WERI-Rb-1 (cell line): ENCODE measurements at regions not wholly inside any gene's neighbourhood (a gene's known extent, or its start where the extent isn't known, plus 50 kb on each side); places are given as distances from the start of the nearest gene placed in this dataset.
"Not testable (repeated sequence)": the region's sequence is repeated elsewhere in the genome, so short reads cannot be mapped to it uniquely, and the experiment has no call there.

Experiments
- DNase-seq: peaks from one replicate; pipeline ENCODE4 v3.0.0-alpha.2; 2020
- H3K27ac ChIP-seq: fragments of 250-450 bp; sonication (Bioruptor Pico); 2 replicates; pipeline ENCODE4 v1.5.1; 2020; ENCODE audit warnings: mild to moderate bottlenecking, moderate library complexity
- H3K27me3 ChIP-seq: fragments of 250-450 bp; sonication (Bioruptor Pico); 2 replicates; pipeline ENCODE4 v1.5.1; 2021; ENCODE audit warnings: mild to moderate bottlenecking, low read depth, moderate library complexity; ENCODE audit not compliant: insufficient read depth, severe bottlenecking
- H3K36me3 ChIP-seq: fragments of 250-450 bp; sonication (Bioruptor Pico); 2 replicates; pipeline ENCODE4 v1.5.1; 2020; ENCODE audit warnings: mild to moderate bottlenecking, moderate library complexity
- H3K4me3 ChIP-seq: 2 replicates; pipeline ENCODE4 v1.5.1; 2011; ENCODE audit warnings: low read depth, mild to moderate bottlenecking, control low read depth, low read length
- H3K9me3 ChIP-seq: fragments of 250-450 bp; sonication (Bioruptor Pico); 2 replicates; pipeline ENCODE4 v1.5.1; 2021; ENCODE audit warnings: mild to moderate bottlenecking, moderate library complexity; ENCODE audit not compliant: severe bottlenecking
- TF ChIP-seq, protein P1 (sequence below): IDR thresholded peaks from 2 replicates; pipeline ENCODE4 v1.5.1; 2011; ENCODE audit warnings: low read depth, mild to moderate bottlenecking, control low read depth, inconsistent platforms, low read length

DNA sequence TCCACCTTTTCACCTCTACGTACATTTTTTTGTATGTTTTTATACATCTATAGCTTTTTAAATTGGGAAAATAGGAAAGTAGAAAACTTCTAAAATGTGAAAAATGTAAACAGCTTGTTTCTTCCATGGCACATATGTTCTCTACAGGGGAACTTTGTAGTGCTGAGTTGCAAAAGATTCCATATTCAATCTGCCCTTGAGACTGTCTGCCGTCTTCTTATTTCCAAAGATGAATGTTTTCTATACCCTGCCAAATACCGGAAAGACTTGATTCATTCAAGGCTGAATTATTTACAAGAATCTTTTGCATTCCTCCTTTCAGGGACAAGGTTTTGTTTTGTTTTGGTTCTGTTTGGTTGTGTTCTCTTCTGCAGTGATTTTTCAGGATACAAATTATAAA is 1334.5 kb upstream of the ADGRL4 start:
- no peaks in the 10 kb centered on the region for H3K36me3 ChIP-seq
- TF ChIP-seq, protein P1, sequence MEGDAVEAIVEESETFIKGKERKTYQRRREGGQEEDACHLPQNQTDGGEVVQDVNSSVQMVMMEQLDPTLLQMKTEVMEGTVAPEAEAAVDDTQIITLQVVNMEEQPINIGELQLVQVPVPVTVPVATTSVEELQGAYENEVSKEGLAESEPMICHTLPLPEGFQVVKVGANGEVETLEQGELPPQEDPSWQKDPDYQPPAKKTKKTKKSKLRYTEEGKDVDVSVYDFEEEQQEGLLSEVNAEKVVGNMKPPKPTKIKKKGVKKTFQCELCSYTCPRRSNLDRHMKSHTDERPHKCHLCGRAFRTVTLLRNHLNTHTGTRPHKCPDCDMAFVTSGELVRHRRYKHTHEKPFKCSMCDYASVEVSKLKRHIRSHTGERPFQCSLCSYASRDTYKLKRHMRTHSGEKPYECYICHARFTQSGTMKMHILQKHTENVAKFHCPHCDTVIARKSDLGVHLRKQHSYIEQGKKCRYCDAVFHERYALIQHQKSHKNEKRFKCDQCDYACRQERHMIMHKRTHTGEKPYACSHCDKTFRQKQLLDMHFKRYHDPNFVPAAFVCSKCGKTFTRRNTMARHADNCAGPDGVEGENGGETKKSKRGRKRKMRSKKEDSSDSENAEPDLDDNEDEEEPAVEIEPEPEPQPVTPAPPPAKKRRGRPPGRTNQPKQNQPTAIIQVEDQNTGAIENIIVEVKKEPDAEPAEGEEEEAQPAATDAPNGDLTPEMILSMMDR = no peak
- H3K27me3 ChIP-seq = no peaks in the 10 kb centered on the region
- DNase-seq = no peak
- no peaks in the 10 kb centered on the region for H3K9me3 ChIP-seq
- no peak overlapping the region for H3K27ac ChIP-seq
- no peak overlapping the region for H3K4me3 ChIP-seq

DNA sequence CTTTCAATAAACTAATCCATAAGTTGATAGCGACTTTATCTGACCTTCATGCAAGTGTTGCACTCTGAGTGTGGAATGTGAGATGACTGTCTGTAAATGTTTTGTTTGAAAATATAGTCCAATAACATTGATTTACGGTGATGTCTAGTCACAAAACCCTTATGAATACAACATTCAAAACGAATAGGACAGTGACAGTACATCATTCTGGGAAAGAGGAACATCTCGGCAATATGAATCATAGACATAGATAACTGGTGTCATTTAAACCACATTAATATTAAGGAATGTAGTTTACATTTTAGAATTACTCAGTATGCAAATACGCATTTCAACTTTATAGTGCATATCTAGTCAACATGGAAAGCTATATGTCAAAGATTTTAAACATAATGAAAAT is 1311.6 kb upstream of the ADGRL4 start:
- no peaks in the 10 kb centered on the region for H3K36me3 ChIP-seq
- DNase-seq = no peak
- no peak overlapping the region for H3K4me3 ChIP-seq
- H3K27me3 ChIP-seq = no peaks in the 10 kb centered on the region
- H3K9me3 ChIP-seq = no peaks in the 10 kb centered on the region
- TF ChIP-seq, protein P1 = no peak
- no peak overlapping the region for H3K27ac ChIP-seq

DNA sequence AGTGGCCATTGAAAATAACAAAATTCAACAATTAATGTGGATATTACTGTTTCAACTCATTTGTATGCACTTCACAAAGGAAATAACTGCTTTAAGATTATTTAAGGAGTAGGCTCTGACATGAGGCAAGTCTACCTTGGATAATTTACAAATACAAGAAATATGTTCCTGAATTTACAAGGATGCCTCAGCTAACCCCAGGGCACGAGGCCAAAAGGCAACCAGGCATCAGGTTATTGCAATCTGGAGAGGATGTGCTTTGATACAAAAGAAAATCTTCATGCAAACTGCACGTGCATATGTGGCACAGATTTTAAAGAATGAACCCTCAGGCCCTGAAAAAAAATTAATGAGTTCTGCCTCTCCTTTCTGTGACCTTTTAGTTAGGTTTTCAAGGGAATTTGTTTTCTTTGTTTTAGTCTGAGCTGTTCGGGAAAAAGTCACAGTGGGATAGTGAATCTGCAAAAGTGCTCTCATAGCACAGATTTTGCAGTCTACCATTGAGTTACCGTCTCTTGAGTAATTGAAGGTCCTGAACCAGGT is 1304.2 kb upstream of the ADGRL4 start:
- TF ChIP-seq, protein P1 = no peak
- H3K36me3 ChIP-seq = no peaks in the 10 kb centered on the region
- no peaks in the 10 kb centered on the region for H3K9me3 ChIP-seq
- no peak overlapping the region for H3K4me3 ChIP-seq
- H3K27me3 ChIP-seq = no peaks in the 10 kb centered on the region
- H3K27ac ChIP-seq = no peak overlapping the region
- no peak for DNase-seq

GRCh38 chr1:80305466-80305865 is 1298.9 kb upstream of the ADGRL4 start:
- no peaks in the 10 kb centered on the region for H3K27me3 ChIP-seq
- H3K4me3 ChIP-seq = no peak overlapping the region
- DNase-seq = no peak
- H3K36me3 ChIP-seq = no peaks in the 10 kb centered on the region
- TF ChIP-seq, protein P1 = no peak
- H3K27ac ChIP-seq = no peak overlapping the region
- H3K9me3 ChIP-seq = no peaks in the 10 kb centered on the region

DNA sequence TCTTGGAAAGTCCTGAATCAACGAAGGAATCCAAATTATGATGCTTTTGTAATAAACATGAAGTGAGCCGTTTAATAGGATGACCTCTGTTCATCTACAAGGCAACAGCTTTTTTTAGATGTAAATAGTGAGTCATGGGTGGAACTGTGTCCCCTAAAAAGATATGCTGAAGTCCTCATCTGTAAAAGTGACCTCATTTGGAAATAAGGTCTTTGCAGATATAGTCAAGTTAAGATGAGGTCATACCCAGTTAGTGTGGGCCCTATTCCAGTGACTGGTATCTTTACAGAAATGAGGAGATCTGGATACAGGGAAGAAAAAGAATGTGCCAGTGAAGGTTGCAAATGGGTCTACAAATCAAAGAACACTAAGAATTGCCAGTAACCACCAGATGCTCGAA is 1287.3 kb upstream of the ADGRL4 start:
- Histone ChIP-seq H3K4me3 (no peak overlapping the region), H3K27ac (no peak overlapping the region), H3K27me3 (no peaks in the 10 kb centered on the region), H3K36me3 (no peaks in the 10 kb centered on the region), H3K9me3 (no peaks in the 10 kb centered on the region)
- TF ChIP-seq, protein P1 = no peak
- DNase-seq = no peak

DNA sequence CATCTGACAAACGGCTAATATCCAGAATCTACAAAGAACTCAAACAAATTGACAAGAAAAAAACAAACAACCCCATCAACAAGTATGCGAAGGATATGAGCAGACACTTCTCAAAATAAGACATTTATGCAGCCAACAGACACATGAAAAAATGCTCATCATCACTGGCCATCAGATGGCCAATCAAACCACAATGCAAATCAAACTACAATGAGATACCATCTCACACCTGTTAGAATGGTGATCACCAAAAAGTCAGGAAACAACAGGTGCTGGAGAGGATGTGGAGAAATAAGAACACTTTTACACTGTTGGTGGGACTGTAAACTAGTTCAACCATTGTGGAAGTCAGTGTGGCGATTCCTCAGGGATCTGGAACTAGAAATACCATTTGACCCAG is 1282.2 kb upstream of the ADGRL4 start:
- H3K4me3 ChIP-seq, H3K27ac ChIP-seq, DNase-seq, H3K9me3 ChIP-seq, H3K36me3 ChIP-seq, H3K27me3 ChIP-seq: not testable (repeated sequence)
